ENCODE measurements at regions not wholly inside any gene's neighbourhood (a gene's known extent, or its start where the extent isn't known, plus 50 kb on each side); places are given as distances from the start of the nearest gene placed in this dataset.
A peak's percentile ranks its signal among the peaks of the same experiment; 100 is the strongest.

DNA sequence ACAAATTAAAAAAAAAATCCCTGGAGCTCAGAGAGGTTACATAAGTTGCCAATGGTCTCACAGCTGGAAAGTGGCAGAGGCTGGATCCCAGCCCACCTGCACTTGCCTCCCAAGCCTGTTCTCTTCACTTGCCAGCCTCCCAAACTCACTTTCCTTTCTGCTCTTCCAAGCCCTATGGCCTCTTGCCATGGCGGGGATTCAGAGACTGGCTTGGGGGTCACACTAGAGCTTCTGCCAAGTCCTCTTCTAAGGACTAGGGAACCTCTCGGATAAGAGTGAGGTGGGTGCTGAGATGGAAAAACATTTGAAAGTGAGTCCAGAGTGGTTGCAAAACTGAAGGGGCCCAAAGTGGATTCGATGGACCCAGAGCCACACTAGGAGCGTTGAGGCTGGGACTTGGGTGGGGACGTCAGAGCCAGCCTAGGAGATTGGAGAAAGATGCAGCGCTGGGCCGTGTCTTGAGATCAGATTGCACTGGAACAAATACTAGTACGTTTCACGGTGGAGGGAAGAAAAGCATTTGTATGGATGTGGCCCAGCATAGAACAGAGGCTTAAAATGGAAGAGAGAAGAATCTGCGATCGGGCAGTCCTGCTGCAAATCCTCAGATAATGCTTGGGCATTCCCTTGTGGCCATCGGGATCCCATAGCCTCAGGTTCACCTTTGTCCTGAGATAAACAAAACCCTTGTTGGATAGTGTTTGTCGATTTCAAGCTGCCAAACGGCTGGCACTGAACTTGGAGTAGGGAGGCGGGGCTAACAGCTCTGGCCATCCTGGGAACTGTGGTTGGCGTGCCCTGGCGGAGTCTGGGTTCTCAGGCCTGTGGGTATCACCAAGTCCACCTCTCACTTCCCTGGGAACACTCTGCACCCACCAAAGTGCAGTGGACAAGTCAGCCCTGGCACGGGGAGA lies 84.8 kb downstream of the ING1 start:
- H3K36me3 ChIP-seq (ENCODE audit: insufficient read depth in 1 of 2, low read depth in 1 of 2) = no peaks in the 10 kb centered on the region
- peak overlapping the region; percentile 67 for H3K27ac ChIP-seq
- intact Hi-C loops (cut with DNase I) = no loop called here
- TF ChIP-seq, protein P1, sequence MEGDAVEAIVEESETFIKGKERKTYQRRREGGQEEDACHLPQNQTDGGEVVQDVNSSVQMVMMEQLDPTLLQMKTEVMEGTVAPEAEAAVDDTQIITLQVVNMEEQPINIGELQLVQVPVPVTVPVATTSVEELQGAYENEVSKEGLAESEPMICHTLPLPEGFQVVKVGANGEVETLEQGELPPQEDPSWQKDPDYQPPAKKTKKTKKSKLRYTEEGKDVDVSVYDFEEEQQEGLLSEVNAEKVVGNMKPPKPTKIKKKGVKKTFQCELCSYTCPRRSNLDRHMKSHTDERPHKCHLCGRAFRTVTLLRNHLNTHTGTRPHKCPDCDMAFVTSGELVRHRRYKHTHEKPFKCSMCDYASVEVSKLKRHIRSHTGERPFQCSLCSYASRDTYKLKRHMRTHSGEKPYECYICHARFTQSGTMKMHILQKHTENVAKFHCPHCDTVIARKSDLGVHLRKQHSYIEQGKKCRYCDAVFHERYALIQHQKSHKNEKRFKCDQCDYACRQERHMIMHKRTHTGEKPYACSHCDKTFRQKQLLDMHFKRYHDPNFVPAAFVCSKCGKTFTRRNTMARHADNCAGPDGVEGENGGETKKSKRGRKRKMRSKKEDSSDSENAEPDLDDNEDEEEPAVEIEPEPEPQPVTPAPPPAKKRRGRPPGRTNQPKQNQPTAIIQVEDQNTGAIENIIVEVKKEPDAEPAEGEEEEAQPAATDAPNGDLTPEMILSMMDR (IDR thresholded peaks at IDR 0.05) = no peak
- no peak for DNase-seq
- H3K4me3 ChIP-seq = peak overlapping the region; percentile 30
- H3K27me3 ChIP-seq (ENCODE audit: insufficient read depth in 3 of 3, low read length in 2 of 3) = peaks cover 0 to 51% (median 10%) of the 10 kb centered on the region in 3 donors
- peak in 2 of 4 donors; percentile 42 to 48 for ATAC-seq
- H3K4me1 ChIP-seq = peaks cover 22% of the 10 kb centered on the region
- no peaks in the 10 kb centered on the region for H3K9me3 ChIP-seq
- WGBS, 3 donors = 34 to 44% (median 37%) methylated on average over 18 of the region's 18 CpGs

DNA sequence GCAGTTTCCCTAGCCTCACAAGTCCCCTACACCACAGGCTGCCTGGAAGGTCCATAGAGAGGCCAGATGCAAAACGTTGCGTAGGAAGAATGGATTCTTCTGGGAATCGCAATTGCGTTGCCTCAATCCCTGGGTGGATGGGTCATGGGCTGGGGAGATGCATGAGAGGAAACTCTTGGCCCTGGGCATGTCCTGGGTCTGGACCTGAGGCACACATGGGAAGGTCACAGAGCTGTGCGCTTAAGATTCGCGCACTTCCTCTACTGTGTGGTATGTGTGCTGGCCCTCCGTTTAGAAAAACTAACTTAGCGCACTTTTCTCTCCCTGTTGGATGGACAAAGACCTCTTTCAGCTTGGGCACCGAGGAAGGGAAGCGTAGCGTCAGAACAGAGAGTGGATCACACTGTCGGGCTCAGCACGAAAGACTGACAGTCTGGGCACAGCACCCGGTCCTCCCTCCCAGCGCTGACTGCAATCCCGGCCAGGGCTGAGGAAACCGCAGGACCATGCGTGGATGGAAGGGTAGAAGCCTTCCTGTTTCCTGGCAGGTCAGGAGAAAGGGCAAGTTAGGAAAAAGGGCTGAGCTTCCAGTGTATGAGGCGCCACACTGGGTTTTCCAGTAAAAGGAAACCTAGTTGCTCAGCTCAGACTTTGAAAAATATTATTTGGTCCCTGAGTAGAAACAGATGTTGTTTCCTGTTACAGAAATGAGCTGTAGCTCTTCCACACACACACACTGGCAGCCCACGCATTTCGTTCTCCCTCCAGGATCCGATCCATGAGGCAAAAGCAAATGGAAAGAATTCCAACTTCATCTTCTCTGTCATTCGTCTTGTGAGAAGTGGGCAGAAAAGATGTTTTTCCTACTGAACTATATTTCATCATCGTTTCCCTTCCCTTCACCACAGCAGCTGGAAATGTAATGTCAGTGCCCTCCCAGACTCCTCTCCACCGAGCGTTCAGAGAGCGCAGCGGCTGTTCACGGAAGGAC lies 86.0 kb downstream of the ING1 start:
- H3K27me3 ChIP-seq (ENCODE audit: insufficient read depth in 3 of 3, low read length in 2 of 3) = peaks cover 0 to 51% (median 10%) of the 10 kb centered on the region in 3 donors

DNA sequence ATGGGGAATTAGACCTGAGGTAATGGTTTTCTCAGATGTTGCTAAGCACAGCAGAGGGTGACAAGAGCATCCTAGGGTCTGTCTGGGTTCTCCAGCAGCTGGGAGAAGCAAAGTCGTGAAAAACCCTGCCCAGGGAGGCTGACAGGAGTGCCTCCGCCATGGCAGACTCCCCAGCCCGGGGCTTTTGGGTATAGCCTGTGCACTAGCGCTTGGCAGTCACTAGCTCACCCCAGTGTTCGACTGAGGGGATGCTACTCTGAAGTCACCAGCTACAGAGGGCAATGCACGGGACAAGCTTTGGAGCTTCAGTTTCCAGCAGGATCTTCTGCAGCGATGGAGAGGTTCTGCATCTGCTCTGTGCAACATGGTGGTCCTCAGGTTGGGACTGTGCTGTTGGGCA lies 87.5 kb downstream of the ING1 start:
- H3K27me3 ChIP-seq (ENCODE audit: insufficient read depth in 3 of 3, low read length in 2 of 3) = peaks cover 0 to 50% (median 10%) of the 10 kb centered on the region in 3 donors

More for the DNA sequence above, 86.0 kb downstream of the ING1 start:
- WGBS, 3 donors = 21 to 37% (median 21%) methylated on average over 30 of the region's 30 CpGs
- H3K36me3 ChIP-seq (ENCODE audit: insufficient read depth in 1 of 2, low read depth in 1 of 2) = no peaks in the 10 kb centered on the region
- intact Hi-C loops (cut with DNase I) = no loop called here
- H3K4me1 ChIP-seq = peaks cover 12% of the 10 kb centered on the region
- DNase-seq = peak; percentile 62 to 67
- H3K27ac ChIP-seq = peak overlapping the region; percentile 67
- peak overlapping the region; percentile 32 for H3K4me3 ChIP-seq
- no peaks in the 10 kb centered on the region for H3K9me3 ChIP-seq
- TF ChIP-seq, protein P1 (IDR thresholded peaks at IDR 0.05) = no peak
- peak; percentile 48 to 72 (median 68) for ATAC-seq

DNA sequence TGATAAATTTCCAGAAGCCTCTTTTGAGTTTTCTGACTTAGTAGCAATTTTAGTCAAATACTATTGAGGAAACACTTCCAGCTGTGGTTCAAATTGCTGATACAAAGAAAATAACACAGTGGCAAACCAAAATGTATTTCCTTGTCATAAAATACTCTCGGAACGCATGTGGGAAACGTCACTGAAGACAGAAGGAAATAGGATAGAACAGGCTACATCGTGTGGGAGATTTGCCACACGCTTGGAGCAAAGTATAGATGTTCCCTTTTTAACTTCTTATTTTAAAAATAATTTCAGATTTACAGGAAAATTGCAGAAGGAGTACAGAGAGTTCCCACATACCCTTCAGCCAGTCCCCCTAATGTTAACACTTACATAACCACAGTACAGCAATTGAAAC lies 88.8 kb downstream of the ING1 start:
- DNase-seq (no peak), ATAC-seq (no peak)
- H3K27ac ChIP-seq = no peak overlapping the region
- H3K9me3 ChIP-seq = no peaks in the 10 kb centered on the region
- peaks cover 12% of the 10 kb centered on the region for H3K4me1 ChIP-seq
- 73 to 81% (median 74%) methylated on average over 5 of the region's 5 CpGs for WGBS, 3 donors
- TF ChIP-seq, protein P1 (IDR thresholded peaks at IDR 0.05) = no peak
- H3K27me3 ChIP-seq (ENCODE audit: insufficient read depth in 3 of 3, low read length in 2 of 3) = peaks cover 0 to 45% (median 10%) of the 10 kb centered on the region in 3 donors
- intact Hi-C loops (cut with DNase I) = no loop called here
- no peaks in the 10 kb centered on the region for H3K36me3 ChIP-seq (ENCODE audit: insufficient read depth in 1 of 2, low read depth in 1 of 2)
- no peak overlapping the region for H3K4me3 ChIP-seq

More for the DNA sequence above, 87.5 kb downstream of the ING1 start:
- DNase-seq = no peak
- Histone ChIP-seq H3K4me3 (no peak overlapping the region), H3K27ac (no peak overlapping the region), H3K4me1 (peaks cover 12% of the 10 kb centered on the region), H3K36me3 (ENCODE audit: insufficient read depth in 1 of 2, low read depth in 1 of 2) (no peaks in the 10 kb centered on the region), H3K9me3 (no peaks in the 10 kb centered on the region)
- intact Hi-C loops (cut with DNase I) = no loop called here
- TF ChIP-seq, protein P1 (IDR thresholded peaks at IDR 0.05) = no peak
- 64 to 70% (median 64%) methylated on average over 7 of the region's 7 CpGs for WGBS, 3 donors
- ATAC-seq = no peak

All from psoas muscle (tissue), 7 donors.